Natural killer cell (primary cell): ENCODE measurements at regions not wholly inside any gene's neighbourhood (a gene's known extent, or its start where the extent isn't known, plus 50 kb on each side); places are given as distances from the start of the nearest gene placed in this dataset.
"Not testable (repeated sequence)": the region's sequence is repeated elsewhere in the genome, so short reads cannot be mapped to it uniquely, and the experiment has no call there.

Source experiments
- ATAC-seq, 3 donors: fragments of 150-1000 bp in 2 of 3; fragments of 200-7000 bp in 1 of 3; cut with Tn5 transposase; 1 replicate in 1 of 3; 2 replicates in 2 of 3; pipeline ENCODE4 v1.10.0; 2021; ENCODE audit warnings: mild to moderate bottlenecking in 2 of 3, moderate library complexity in 2 of 3
- DNase-seq, 2 donors: peaks; one replicate each; pipeline versions ENCODE4 v3.0.0 to v3.0.0-alpha.2; 2013 to 2021; ENCODE audit warnings: mixed read lengths in 1 of 2
- H3K27ac ChIP-seq: one replicate; pipeline ENCODE4 v1.5.1; 2013; ENCODE audit warnings: mild to moderate bottlenecking, low read length
- H3K27me3 ChIP-seq: one replicate; pipeline ENCODE4 v1.6.1; 2013; ENCODE audit warnings: low read length; ENCODE audit not compliant: control insufficient read depth, insufficient read depth
- H3K36me3 ChIP-seq: one replicate; pipeline ENCODE4 v1.6.1; 2013; ENCODE audit warnings: low read length; ENCODE audit not compliant: control insufficient read depth, insufficient read depth
- H3K4me1 ChIP-seq: one replicate; pipeline ENCODE4 v1.6.1; 2013; ENCODE audit warnings: low read length; ENCODE audit not compliant: control insufficient read depth, insufficient read depth
- H3K4me3 ChIP-seq: one replicate; pipeline ENCODE4 v1.5.1; 2013; ENCODE audit warnings: low read length
- H3K9me3 ChIP-seq: one replicate; pipeline ENCODE4 v1.6.1; 2013; ENCODE audit warnings: low read length; ENCODE audit not compliant: control insufficient read depth, insufficient read depth
- H3K27ac Mint-ChIP-seq, 2 donors: one replicate each; pipeline ENCODE4 v1.8.0; 2022; ENCODE audit warnings: mild to moderate bottlenecking in 2 of 2, mixed read lengths in 2 of 2, moderate library complexity in 1 of 2
- H3K27me3 Mint-ChIP-seq, 2 donors: one replicate each; pipeline ENCODE4 v1.8.0; 2022; ENCODE audit warnings: low read depth in 2 of 2, mixed read lengths in 2 of 2
- H3K36me3 Mint-ChIP-seq: one replicate; pipeline ENCODE4 v1.8.0; 2022; ENCODE audit warnings: mixed read lengths
- H3K4me1 Mint-ChIP-seq, 2 donors: one replicate each; pipeline ENCODE4 v1.8.0; 2022; ENCODE audit warnings: mixed read lengths in 2 of 2
- H3K4me3 Mint-ChIP-seq: one replicate; pipeline ENCODE4 v1.8.0; 2022; ENCODE audit warnings: mild to moderate bottlenecking, moderate library complexity, mixed read lengths
- H3K9me3 Mint-ChIP-seq, 2 donors: one replicate each; pipeline ENCODE4 v1.8.0; 2022; ENCODE audit warnings: mixed read lengths in 2 of 2
- WGBS: methylation state at CpG from one replicate; pipeline ENCODE4 v1.1.7; 2013; ENCODE audit warnings: missing lambda C conversion rate; ENCODE audit not compliant: insufficient coverage; 5-methylcytosine and 5-hydroxymethylcytosine counted together
- intact Hi-C: fragments of 100-400 bp; cut with micrococcal nuclease; formaldehyde crosslinking; loops from one replicate; pipeline ENCODE4 v1.14.2; 2022
- TF ChIP-seq, protein P1 (sequence below): fragments of 200-600 bp; IDR thresholded peaks from one replicate; pipeline ENCODE4 v1.8.0; 2022; ENCODE audit warnings: antibody characterized with exemption

DNA sequence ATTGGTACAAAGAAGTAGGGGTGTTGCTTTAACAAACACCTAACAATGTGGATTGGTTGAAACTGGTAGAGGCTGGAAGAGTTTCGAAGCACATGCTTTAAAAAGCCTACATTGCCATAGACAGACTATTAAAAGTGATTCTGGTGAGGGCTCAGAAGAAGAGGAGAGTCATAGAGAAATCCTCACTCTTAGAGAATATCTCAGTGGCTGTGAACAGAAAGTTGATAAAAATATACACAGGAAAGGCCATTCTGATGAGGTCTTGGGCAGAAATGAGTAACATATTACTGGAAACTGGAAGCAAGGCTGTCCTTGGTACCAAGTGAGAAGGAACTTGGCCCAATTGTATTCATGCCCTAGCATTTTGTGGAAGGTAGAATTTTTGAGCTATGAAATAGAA lies 173.7 kb upstream of the CRBN start:
- intact Hi-C loops, result no loop called here
- no peaks in the 10 kb centered on the region for H3K36me3 ChIP-seq
- no peak overlapping the region for H3K27ac ChIP-seq
- WGBS, result 60% methylated on average over 1 of the region's 1 CpG
- H3K9me3 ChIP-seq, result no peaks in the 10 kb centered on the region
- DNase-seq, result no peak
- H3K4me1 ChIP-seq, result no peaks in the 10 kb centered on the region
- no peak overlapping the region for H3K4me3 ChIP-seq
- TF ChIP-seq, protein P1, sequence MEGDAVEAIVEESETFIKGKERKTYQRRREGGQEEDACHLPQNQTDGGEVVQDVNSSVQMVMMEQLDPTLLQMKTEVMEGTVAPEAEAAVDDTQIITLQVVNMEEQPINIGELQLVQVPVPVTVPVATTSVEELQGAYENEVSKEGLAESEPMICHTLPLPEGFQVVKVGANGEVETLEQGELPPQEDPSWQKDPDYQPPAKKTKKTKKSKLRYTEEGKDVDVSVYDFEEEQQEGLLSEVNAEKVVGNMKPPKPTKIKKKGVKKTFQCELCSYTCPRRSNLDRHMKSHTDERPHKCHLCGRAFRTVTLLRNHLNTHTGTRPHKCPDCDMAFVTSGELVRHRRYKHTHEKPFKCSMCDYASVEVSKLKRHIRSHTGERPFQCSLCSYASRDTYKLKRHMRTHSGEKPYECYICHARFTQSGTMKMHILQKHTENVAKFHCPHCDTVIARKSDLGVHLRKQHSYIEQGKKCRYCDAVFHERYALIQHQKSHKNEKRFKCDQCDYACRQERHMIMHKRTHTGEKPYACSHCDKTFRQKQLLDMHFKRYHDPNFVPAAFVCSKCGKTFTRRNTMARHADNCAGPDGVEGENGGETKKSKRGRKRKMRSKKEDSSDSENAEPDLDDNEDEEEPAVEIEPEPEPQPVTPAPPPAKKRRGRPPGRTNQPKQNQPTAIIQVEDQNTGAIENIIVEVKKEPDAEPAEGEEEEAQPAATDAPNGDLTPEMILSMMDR, result no peak
- Mint-ChIP-seq H3K36me3 (no peaks in the 10 kb centered on the region), H3K4me1 (no peaks in the 10 kb centered on the region), H3K27me3 (no peaks in the 10 kb centered on the region), H3K9me3 (no peaks in the 10 kb centered on the region), H3K4me3 (no peak overlapping the region), H3K27ac (no peak overlapping the region)
- H3K27me3 ChIP-seq, result no peaks in the 10 kb centered on the region
- no peak for ATAC-seq

DNA sequence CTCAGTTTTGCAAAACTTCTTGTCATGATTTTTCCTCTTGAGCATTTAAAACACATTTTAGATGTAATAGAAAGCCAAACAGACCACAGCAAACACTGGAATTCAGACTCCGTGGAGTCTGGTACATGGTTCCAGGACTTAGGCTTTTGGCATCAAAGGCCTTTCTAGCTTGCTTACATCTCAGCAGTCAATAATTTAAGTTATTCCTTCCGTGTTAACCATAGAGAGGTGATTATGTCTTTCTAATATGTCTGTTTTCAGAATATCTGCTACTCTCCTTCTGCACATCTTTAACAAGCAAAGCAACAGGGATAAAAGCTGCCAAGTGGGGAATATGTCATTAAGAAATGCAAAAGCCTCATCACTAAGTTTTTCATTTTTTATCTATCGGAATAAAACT lies 171.7 kb upstream of the CRBN start:
- intact Hi-C loops, result no loop called here
- Histone ChIP-seq H3K4me1 (no peaks in the 10 kb centered on the region), H3K4me3 (no peak overlapping the region), H3K9me3 (no peaks in the 10 kb centered on the region), H3K27me3 (no peaks in the 10 kb centered on the region), H3K36me3 (no peaks in the 10 kb centered on the region), H3K27ac (no peak overlapping the region)
- Mint-ChIP-seq H3K27me3 (no peaks in the 10 kb centered on the region), H3K9me3 (no peaks in the 10 kb centered on the region), H3K4me3 (no peak overlapping the region), H3K27ac (no peak overlapping the region), H3K36me3 (no peaks in the 10 kb centered on the region), H3K4me1 (no peaks in the 10 kb centered on the region)
- TF ChIP-seq, protein P1, result no peak
- ATAC-seq, result no peak
- 100% methylated on average over 2 of the region's 3 CpGs for WGBS
- no peak for DNase-seq

DNA sequence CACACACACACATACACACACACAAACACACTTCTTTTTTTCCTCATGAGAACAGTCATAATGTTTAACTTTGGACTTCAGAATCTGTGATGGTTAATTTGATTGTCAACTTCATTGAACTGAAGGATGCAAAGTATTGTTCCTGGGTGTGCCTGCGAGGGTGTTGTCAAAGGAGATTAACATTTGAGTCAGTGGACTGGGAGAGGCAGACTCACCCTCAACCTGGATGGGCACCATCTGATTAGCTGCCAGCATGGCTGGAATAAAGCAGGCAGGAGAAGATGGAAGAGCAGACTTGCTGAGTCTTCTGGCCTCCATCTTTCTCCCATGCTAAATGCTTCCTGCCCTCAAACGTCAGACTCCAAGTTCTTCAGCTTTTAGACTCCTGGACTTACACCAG lies 167.6 kb upstream of the CRBN start:
- H3K27me3 ChIP-seq, H3K36me3 Mint-ChIP-seq, H3K4me1 ChIP-seq, H3K27ac Mint-ChIP-seq, H3K9me3 Mint-ChIP-seq, H3K27ac ChIP-seq, H3K36me3 ChIP-seq, intact Hi-C loops, H3K4me3 ChIP-seq, ATAC-seq, DNase-seq, H3K9me3 ChIP-seq, H3K4me1 Mint-ChIP-seq, H3K4me3 Mint-ChIP-seq, H3K27me3 Mint-ChIP-seq: not testable (repeated sequence)
- 87% methylated on average over 2 of the region's 2 CpGs for WGBS

DNA sequence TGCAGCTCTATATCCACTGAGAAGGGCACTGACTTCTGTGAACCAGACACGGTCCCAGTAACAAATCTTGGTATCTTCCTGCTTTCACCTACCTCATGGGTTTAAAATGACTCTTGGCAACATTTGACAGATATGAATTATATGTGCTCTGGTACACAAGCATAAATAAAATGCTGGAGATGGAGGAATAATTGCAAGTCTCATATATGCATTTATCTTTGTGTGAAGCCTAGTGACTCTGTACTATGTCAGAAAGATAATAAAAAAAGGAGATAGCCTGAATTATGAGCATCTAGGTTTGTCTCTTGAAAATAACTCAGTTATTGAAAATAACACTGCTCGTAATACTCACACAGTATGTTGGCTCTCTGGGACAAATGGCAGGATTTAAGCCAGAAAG lies 167.1 kb upstream of the CRBN start:
- no peak for DNase-seq
- Histone ChIP-seq H3K27me3 (no peaks in the 10 kb centered on the region), H3K4me3 (no peak overlapping the region), H3K27ac (no peak overlapping the region), H3K36me3 (no peaks in the 10 kb centered on the region), H3K9me3 (no peaks in the 10 kb centered on the region), H3K4me1 (no peaks in the 10 kb centered on the region)
- Mint-ChIP-seq H3K27ac (no peak overlapping the region), H3K36me3 (no peaks in the 10 kb centered on the region), H3K27me3 (peaks cover 0 to 8% of the 10 kb centered on the region in 2 donors), H3K9me3 (peaks cover 0 to 2% of the 10 kb centered on the region in 2 donors), H3K4me1 (no peaks in the 10 kb centered on the region), H3K4me3 (no peak overlapping the region)
- no peak for ATAC-seq
- intact Hi-C loops, result no loop called here
- WGBS, result 89% methylated on average over 2 of the region's 2 CpGs
- TF ChIP-seq, protein P1, result no peak
